AG04450 (cell line): ENCODE measurements at regions not wholly inside any gene's neighbourhood (a gene's known extent, or its start where the extent isn't known, plus 50 kb on each side); places are given as distances from the start of the nearest gene placed in this dataset.

Source experiments
- CTCF ChIA-PET: fragments of 300-600, 350-600 bp; formaldehyde crosslinking; extraction: SDS; loops from one replicate; lab custom pipeline; 2022; ENCODE audit warnings: antibody characterized with exemption, inconsistent platforms; lab: Charles Lee
- POLR2A ChIA-PET: fragments of 350-600 bp; formaldehyde crosslinking; extraction: SDS; loops from one replicate; lab custom pipeline; 2021; ENCODE audit warnings: antibody characterized with exemption, inconsistent platforms; lab: Yijun Ruan, JAX
- DNase-seq: peaks from one replicate; pipeline ENCODE4 v3.0.0-alpha.2; 2011; ENCODE audit warnings: low read depth, low spot score
- H3K27ac ChIP-seq: one replicate; pipeline ENCODE4 v1.5.1; 2012; ENCODE audit warnings: low read depth, low read length, control low read depth
- H3K27me3 ChIP-seq: one replicate; pipeline ENCODE4 v1.6.0; 2012; ENCODE audit warnings: low read length; ENCODE audit not compliant: control insufficient read depth, insufficient read depth
- H3K4me3 ChIP-seq: 2 replicates; pipeline ENCODE4 v1.5.1; 2011; ENCODE audit warnings: mild to moderate bottlenecking, low read depth, low read length, control low read depth
- H3K9me3 ChIP-seq: 2 replicates; pipeline ENCODE4 v1.5.1; 2012; ENCODE audit warnings: low read length; ENCODE audit not compliant: control insufficient read depth, insufficient read depth
- CTCF ChIP-seq: IDR thresholded peaks from 2 replicates; pipeline ENCODE4 v1.5.1; 2011; ENCODE audit warnings: low read depth, low read length, control low read depth, inconsistent platforms

DNA sequence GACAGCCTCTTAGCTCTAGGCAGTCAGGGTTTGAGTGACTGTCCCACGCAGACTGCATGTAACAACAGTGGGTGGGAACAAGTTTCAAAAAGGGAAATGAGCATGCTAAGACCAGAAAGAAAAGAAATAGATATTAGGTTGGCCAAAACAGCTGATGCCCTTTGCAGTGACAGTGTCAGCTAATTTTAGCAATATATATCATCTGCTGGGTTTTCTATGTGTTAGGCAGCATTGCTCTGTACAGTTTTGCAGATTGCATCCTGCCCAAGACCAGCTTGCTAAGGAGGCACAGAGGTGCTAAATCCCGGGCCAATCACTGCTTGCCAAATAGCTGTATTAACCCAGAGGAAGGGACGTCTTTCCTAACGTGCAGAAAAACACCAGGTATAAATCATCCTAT lies 541.9 kb upstream of the TBX3 start:
- H3K9me3 ChIP-seq, result no peaks in the 10 kb centered on the region
- ChIA-PET CTCF (interaction anchor here (0.5 to 0.6 kb wide), 3 partner anchors 18 to 523 kb away, joined by 3 to 6 read pairs (median 3); no protein-coding TSS in a partner anchor), POLR2A (no interaction called here)
- H3K27me3 ChIP-seq, result no peaks in the 10 kb centered on the region
- no peak for TF ChIP-seq CTCF
- H3K4me3 ChIP-seq, result no peak overlapping the region
- DNase-seq, result no peak
- H3K27ac ChIP-seq, result no peak overlapping the region

- no peak overlapping the region for H3K27ac ChIP-seq
- DNase-seq, result no peak
- no peaks in the 10 kb centered on the region for H3K9me3 ChIP-seq
- no peak for TF ChIP-seq CTCF
- H3K27me3 ChIP-seq, result no peaks in the 10 kb centered on the region
- H3K4me3 ChIP-seq, result no peak overlapping the region
- POLR2A ChIA-PET, result no interaction called here
- CTCF ChIA-PET, result interaction anchor here (0.6 to 1.3 kb wide), 2 partner anchors 529 to 533 kb away, joined by 3 read pairs; no protein-coding TSS in a partner anchor
These were observed 540.0 kb upstream of the TBX3 start for GRCh38 chr12:115223991-115224390.

DNA sequence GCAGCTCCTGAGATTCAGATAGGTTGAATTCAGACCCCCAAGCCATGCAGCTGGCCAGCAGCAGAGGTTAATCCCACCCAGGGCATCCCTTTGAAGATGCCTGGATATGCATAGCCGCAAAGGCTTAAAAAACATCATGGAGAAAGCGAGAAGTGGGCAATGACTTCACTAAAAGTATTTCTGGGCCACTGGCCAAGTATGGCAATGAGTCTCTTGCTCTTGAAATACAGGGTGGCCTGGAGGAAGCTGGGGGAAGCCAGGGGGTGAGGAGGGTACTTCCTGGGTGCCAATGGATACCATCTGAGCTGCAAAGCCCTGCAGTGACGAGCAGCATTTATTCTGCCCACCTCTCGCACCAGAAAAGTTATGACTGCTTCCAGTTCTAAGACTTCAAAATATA lies 539.3 kb upstream of the TBX3 start:
- Histone ChIP-seq H3K27ac (no peak overlapping the region), H3K4me3 (no peak overlapping the region), H3K9me3 (no peaks in the 10 kb centered on the region), H3K27me3 (no peaks in the 10 kb centered on the region)
- DNase-seq, result peak; percentile 42
- ChIA-PET CTCF (no interaction called here), POLR2A (interaction anchor here (0.9 kb wide), 1 partner anchor 21 kb away, joined by 3 read pairs; no protein-coding TSS in a partner anchor)
- no peak for TF ChIP-seq CTCF

DNA sequence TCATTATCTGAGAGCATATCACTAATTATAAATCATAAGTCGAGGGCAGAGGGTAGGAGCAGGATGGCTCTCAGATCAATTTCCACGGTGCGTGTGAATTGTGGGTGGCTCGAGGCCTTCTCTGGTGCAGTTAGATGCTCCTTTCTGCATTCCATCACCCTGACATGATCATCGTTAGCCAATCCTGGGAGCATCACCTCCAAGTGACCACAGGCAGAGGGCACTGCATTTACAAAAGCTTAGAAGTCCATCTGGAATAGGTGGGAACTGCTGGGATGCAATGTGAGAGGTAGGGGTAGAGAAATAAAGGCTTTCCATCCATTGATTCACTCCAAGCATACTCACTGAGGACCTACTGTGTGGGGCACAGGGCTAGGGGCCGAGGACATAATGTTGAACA lies 538.2 kb upstream of the TBX3 start:
- TF ChIP-seq CTCF, result no peak
- ChIA-PET POLR2A (no interaction called here), CTCF (no interaction called here)
- H3K9me3 ChIP-seq, result no peaks in the 10 kb centered on the region
- no peak overlapping the region for H3K27ac ChIP-seq
- DNase-seq, result no peak
- H3K27me3 ChIP-seq, result no peaks in the 10 kb centered on the region
- no peak overlapping the region for H3K4me3 ChIP-seq

- no peak for DNase-seq
These were observed 532.3 kb upstream of the TBX3 start for GRCh38 chr12:115216301-115216700.

More at GRCh38 chr12:115216301-115216700, 532.3 kb upstream of the TBX3 start:
- Histone ChIP-seq H3K27me3 (no peaks in the 10 kb centered on the region), H3K4me3 (no peak overlapping the region), H3K27ac (no peak overlapping the region), H3K9me3 (peaks cover 3% of the 10 kb centered on the region; the same call in 1 of the 2 replicates)
- no peak for TF ChIP-seq CTCF
- POLR2A ChIA-PET, result no interaction called here
- CTCF ChIA-PET, result no interaction called here
